ENCODE measurements at regions not wholly inside any gene's neighbourhood (a gene's known extent, or its start where the extent isn't known, plus 50 kb on each side); places are given as distances from the start of the nearest gene placed in this dataset.
"Not testable (repeated sequence)": the region's sequence is repeated elsewhere in the genome, so short reads cannot be mapped to it uniquely, and the experiment has no call there.

DNA sequence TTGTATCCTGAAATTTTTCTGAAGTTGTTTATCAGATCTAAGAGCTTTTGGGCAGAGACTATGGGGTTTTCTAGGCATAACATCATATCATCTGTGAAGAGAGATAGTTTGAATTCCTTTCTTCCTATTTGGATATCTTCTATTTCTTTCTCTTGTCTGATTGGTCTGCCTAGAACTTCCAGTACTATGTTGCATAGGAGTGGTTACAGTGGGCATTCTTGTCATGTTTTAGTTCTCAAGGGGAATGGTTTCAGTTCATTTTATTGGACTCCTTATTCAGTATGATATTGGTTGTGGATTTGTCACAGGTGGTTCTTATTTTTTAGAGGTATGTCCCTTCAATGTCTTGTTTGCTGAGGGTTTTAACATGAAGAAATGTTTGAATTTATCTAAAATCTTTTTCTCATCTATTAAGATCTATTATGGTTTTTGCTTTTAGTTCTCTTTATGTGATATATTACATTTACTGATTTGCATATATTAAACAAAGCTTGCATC is 286.6 kb upstream of the C1QTNF3 start:
- TF ChIP-seq CTCF (conservative IDR thresholded peaks at IDR 0.05); EZH2 (IDR thresholded peaks at IDR 0.05; ENCODE audit: low read depth): not testable (repeated sequence)

All from PC-9 (cell line).